ENCODE measurements at regions not wholly inside any gene's neighbourhood (a gene's known extent, or its start where the extent isn't known, plus 50 kb on each side); places are given as distances from the start of the nearest gene placed in this dataset.

DNA sequence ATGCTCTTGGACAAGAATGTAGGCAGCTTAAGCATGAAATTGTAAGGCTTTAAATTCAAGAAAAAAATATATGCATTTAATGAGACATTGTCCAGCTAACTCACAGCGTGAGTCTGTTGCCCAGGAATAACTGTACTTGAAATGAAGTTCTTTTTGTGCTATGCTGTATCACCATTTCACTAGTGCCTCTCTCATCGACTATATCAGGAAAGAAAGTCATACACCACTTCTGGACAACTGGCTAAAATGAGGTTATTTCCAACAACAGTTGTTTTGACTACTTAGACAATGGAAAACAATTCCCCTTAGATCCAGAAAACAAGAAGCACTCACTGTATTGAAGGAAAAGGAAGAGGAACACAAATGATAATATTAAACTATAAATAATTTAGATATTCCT, 251.8 kb downstream of the CRPPA start:
- H3K27ac ChIP-seq (ENCODE audit: low read length), result no peak overlapping the region
- no peaks in the 10 kb centered on the region for H3K36me3 ChIP-seq (ENCODE audit: control insufficient read depth in 2 of 2, extremely low read depth in 1 of 2, insufficient read depth in 1 of 2, low read length in 1 of 2)
- H3K27me3 ChIP-seq (replicated peaks in 1 of 2; ENCODE audit: control insufficient read depth in 2 of 2, extremely low read depth in 1 of 2, insufficient read depth in 2 of 2, low read length in 1 of 2), result peaks cover 0 to 3% of the 10 kb centered on the region in 2 experiments
- POLR2A ChIA-PET, result no interaction called here
- H3K4me3 ChIP-seq (ENCODE audit: control insufficient read depth in 1 of 2, extremely low read depth in 1 of 2, low read length in 1 of 2), result no peak overlapping the region
- peaks cover 0 to 6% (median 0%) of the 10 kb centered on the region in 3 donors for H3K9me3 Mint-ChIP-seq
- H3K4me3 Mint-ChIP-seq, result no peak overlapping the region
- no peak overlapping the region for H3K27ac Mint-ChIP-seq
- H3K4me1 Mint-ChIP-seq, result no peaks in the 10 kb centered on the region
- H3K27me3 Mint-ChIP-seq, result no peaks in the 10 kb centered on the region
- CTCF ChIA-PET, result no interaction called here
- DNase-seq, result no peak
- H3K9me3 ChIP-seq, result no peaks in the 10 kb centered on the region
- no peak for ATAC-seq (replicated peaks in 1 of 4)
- no CpG with 5 or more reads among the region's 2 CpGs for WGBS (ENCODE audit: insufficient coverage)
- no peaks in the 10 kb centered on the region for H3K36me3 Mint-ChIP-seq
- no peaks in the 10 kb centered on the region for H3K4me1 ChIP-seq (ENCODE audit: control insufficient read depth in 1 of 2, extremely low read depth in 1 of 2, insufficient read depth in 2 of 2, low read length in 2 of 2)

GRCh38 chr7:16167526-16167925, 253.8 kb downstream of the CRPPA start:
- no peak for ATAC-seq (replicated peaks in 1 of 4)
- H3K27me3 Mint-ChIP-seq, result no peaks in the 10 kb centered on the region
- no peaks in the 10 kb centered on the region for H3K36me3 Mint-ChIP-seq
- H3K27me3 ChIP-seq (replicated peaks in 1 of 2; ENCODE audit: control insufficient read depth in 2 of 2, extremely low read depth in 1 of 2, insufficient read depth in 2 of 2, low read length in 1 of 2), result peaks cover 0 to 3% of the 10 kb centered on the region in 2 experiments
- no peaks in the 10 kb centered on the region for H3K9me3 ChIP-seq
- no peak overlapping the region for H3K27ac ChIP-seq (ENCODE audit: low read length)
- no peaks in the 10 kb centered on the region for H3K4me1 ChIP-seq (ENCODE audit: control insufficient read depth in 1 of 2, extremely low read depth in 1 of 2, insufficient read depth in 2 of 2, low read length in 2 of 2)
- 75% methylated on average over 2 of the region's 3 CpGs for WGBS (ENCODE audit: insufficient coverage)
- no peak overlapping the region for H3K27ac Mint-ChIP-seq
- H3K9me3 Mint-ChIP-seq, result peaks cover 5 to 14% (median 6%) of the 10 kb centered on the region in 3 donors
- no peaks in the 10 kb centered on the region for H3K36me3 ChIP-seq (ENCODE audit: control insufficient read depth in 2 of 2, extremely low read depth in 1 of 2, insufficient read depth in 1 of 2, low read length in 1 of 2)
- no peaks in the 10 kb centered on the region for H3K4me1 Mint-ChIP-seq
- POLR2A ChIA-PET, result no interaction called here
- no peak for DNase-seq
- no peak overlapping the region for H3K4me3 Mint-ChIP-seq
- CTCF ChIA-PET, result no interaction called here
- H3K4me3 ChIP-seq (ENCODE audit: control insufficient read depth in 1 of 2, extremely low read depth in 1 of 2, low read length in 1 of 2), result no peak overlapping the region

DNA sequence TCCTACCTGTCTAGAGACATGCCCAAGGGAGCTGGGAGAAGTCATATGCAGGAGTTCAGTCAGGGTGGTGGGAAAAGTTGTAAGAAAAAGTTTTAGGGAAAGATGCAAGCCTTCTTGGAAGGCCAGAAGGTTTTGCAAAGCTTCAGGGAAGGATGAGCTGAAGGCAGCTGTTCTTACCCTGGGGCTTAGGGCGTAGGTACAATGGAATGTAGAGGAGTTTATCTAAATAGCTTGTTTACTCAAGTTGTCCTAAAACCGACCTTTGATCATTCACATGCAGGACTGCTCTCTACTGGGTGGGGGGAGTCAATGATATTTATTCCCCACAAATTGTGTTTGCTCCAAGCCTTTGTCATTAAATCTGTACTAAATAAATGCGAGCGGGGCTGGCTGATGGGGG, 277.0 kb downstream of the CRPPA start:
- H3K4me3 ChIP-seq (ENCODE audit: control insufficient read depth in 1 of 2, extremely low read depth in 1 of 2, low read length in 1 of 2), result no peak overlapping the region
- ATAC-seq (replicated peaks in 1 of 4) (no peak), DNase-seq (no peak)
- Mint-ChIP-seq H3K4me3 (no peak overlapping the region), H3K27ac (no peak overlapping the region), H3K27me3 (no peaks in the 10 kb centered on the region), H3K9me3 (peaks cover 14 to 48% (median 36%) of the 10 kb centered on the region in 3 donors), H3K36me3 (no peaks in the 10 kb centered on the region), H3K4me1 (no peaks in the 10 kb centered on the region)
- no peak overlapping the region for H3K27ac ChIP-seq (ENCODE audit: low read length)
- ChIA-PET POLR2A (no interaction called here), CTCF (no interaction called here)
- no peaks in the 10 kb centered on the region for H3K27me3 ChIP-seq (replicated peaks in 1 of 2; ENCODE audit: control insufficient read depth in 2 of 2, extremely low read depth in 1 of 2, insufficient read depth in 2 of 2, low read length in 1 of 2)
- WGBS (ENCODE audit: insufficient coverage), result 79% methylated on average over 3 of the region's 4 CpGs
- no peaks in the 10 kb centered on the region for H3K4me1 ChIP-seq (ENCODE audit: control insufficient read depth in 1 of 2, extremely low read depth in 1 of 2, insufficient read depth in 2 of 2, low read length in 2 of 2)
- no peaks in the 10 kb centered on the region for H3K36me3 ChIP-seq (ENCODE audit: control insufficient read depth in 2 of 2, extremely low read depth in 1 of 2, insufficient read depth in 1 of 2, low read length in 1 of 2)
- H3K9me3 ChIP-seq, result peaks cover 2% of the 10 kb centered on the region

GRCh38 chr7:16137944-16138343, 283.4 kb downstream of the CRPPA start:
- Histone ChIP-seq H3K4me3 (ENCODE audit: control insufficient read depth in 1 of 2, extremely low read depth in 1 of 2, low read length in 1 of 2) (no peak overlapping the region), H3K27ac (ENCODE audit: low read length) (no peak overlapping the region), H3K27me3 (replicated peaks in 1 of 2; ENCODE audit: control insufficient read depth in 2 of 2, extremely low read depth in 1 of 2, insufficient read depth in 2 of 2, low read length in 1 of 2) (no peaks in the 10 kb centered on the region), H3K4me1 (ENCODE audit: control insufficient read depth in 1 of 2, extremely low read depth in 1 of 2, insufficient read depth in 2 of 2, low read length in 2 of 2) (no peaks in the 10 kb centered on the region), H3K36me3 (ENCODE audit: control insufficient read depth in 2 of 2, extremely low read depth in 1 of 2, insufficient read depth in 1 of 2, low read length in 1 of 2) (no peaks in the 10 kb centered on the region), H3K9me3 (no peaks in the 10 kb centered on the region)
- no CpG with 5 or more reads among the region's 2 CpGs for WGBS (ENCODE audit: insufficient coverage)
- H3K36me3 Mint-ChIP-seq, result no peaks in the 10 kb centered on the region
- no peak overlapping the region for H3K4me3 Mint-ChIP-seq
- no peak overlapping the region for H3K27ac Mint-ChIP-seq
- POLR2A ChIA-PET, result interaction anchor here in 1 of 2 donors (0.6 kb wide), 1 partner anchor 92 kb away, joined by 3 read pairs; no protein-coding TSS in a partner anchor
- ATAC-seq (replicated peaks in 1 of 4), result no peak
- H3K27me3 Mint-ChIP-seq, result no peaks in the 10 kb centered on the region
- CTCF ChIA-PET, result no interaction called here
- no peak for DNase-seq
- peaks cover 0 to under 1% (median 0%) of the 10 kb centered on the region in 3 donors for H3K9me3 Mint-ChIP-seq
- H3K4me1 Mint-ChIP-seq, result no peaks in the 10 kb centered on the region

DNA sequence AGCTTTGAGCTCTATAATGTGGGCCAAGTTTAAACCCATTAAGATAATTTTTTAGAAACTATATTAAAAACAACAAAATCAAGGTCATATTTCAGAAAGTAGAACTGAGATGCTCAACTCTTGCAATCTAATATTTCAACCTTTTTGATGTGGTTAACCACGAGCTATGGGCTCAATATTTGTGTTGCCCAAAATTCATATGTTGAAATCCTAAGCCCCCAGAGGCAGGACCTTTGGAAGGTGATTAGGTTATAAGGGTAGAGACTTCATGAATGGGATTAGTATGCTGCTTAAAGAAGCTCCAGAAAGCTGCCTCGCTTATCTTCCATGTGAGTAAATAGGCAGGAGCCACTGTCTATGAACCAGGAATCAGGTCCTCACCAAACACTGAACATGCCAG, 284.4 kb downstream of the CRPPA start:
- ATAC-seq (replicated peaks in 1 of 4), result no peak
- CTCF ChIA-PET, result interaction anchor here in 1 of 2 donors (0.7 kb wide), 1 partner anchor 35 kb away, joined by 3 read pairs; no protein-coding TSS in a partner anchor
- H3K27me3 Mint-ChIP-seq, result no peaks in the 10 kb centered on the region
- no peaks in the 10 kb centered on the region for H3K36me3 Mint-ChIP-seq
- WGBS (ENCODE audit: insufficient coverage), result no CpG with 5 or more reads among the region's 2 CpGs
- Histone ChIP-seq H3K27ac (ENCODE audit: low read length) (no peak overlapping the region), H3K4me1 (ENCODE audit: control insufficient read depth in 1 of 2, extremely low read depth in 1 of 2, insufficient read depth in 2 of 2, low read length in 2 of 2) (no peaks in the 10 kb centered on the region), H3K4me3 (ENCODE audit: control insufficient read depth in 1 of 2, extremely low read depth in 1 of 2, low read length in 1 of 2) (no peak overlapping the region), H3K27me3 (replicated peaks in 1 of 2; ENCODE audit: control insufficient read depth in 2 of 2, extremely low read depth in 1 of 2, insufficient read depth in 2 of 2, low read length in 1 of 2) (no peaks in the 10 kb centered on the region), H3K9me3 (no peaks in the 10 kb centered on the region), H3K36me3 (ENCODE audit: control insufficient read depth in 2 of 2, extremely low read depth in 1 of 2, insufficient read depth in 1 of 2, low read length in 1 of 2) (no peaks in the 10 kb centered on the region)
- no peak overlapping the region for H3K4me3 Mint-ChIP-seq
- H3K27ac Mint-ChIP-seq, result no peak overlapping the region
- no peaks in the 10 kb centered on the region for H3K4me1 Mint-ChIP-seq
- H3K9me3 Mint-ChIP-seq, result no peaks in the 10 kb centered on the region
- DNase-seq, result no peak
- POLR2A ChIA-PET, result no interaction called here

- Histone ChIP-seq H3K9me3 (no peaks in the 10 kb centered on the region), H3K4me3 (ENCODE audit: control insufficient read depth in 1 of 2, extremely low read depth in 1 of 2, low read length in 1 of 2) (no peak overlapping the region), H3K27me3 (replicated peaks in 1 of 2; ENCODE audit: control insufficient read depth in 2 of 2, extremely low read depth in 1 of 2, insufficient read depth in 2 of 2, low read length in 1 of 2) (no peaks in the 10 kb centered on the region), H3K36me3 (ENCODE audit: control insufficient read depth in 2 of 2, extremely low read depth in 1 of 2, insufficient read depth in 1 of 2, low read length in 1 of 2) (no peaks in the 10 kb centered on the region), H3K27ac (ENCODE audit: low read length) (no peak overlapping the region), H3K4me1 (ENCODE audit: control insufficient read depth in 1 of 2, extremely low read depth in 1 of 2, insufficient read depth in 2 of 2, low read length in 2 of 2) (no peaks in the 10 kb centered on the region)
- ChIA-PET POLR2A (no interaction called here), CTCF (no interaction called here)
- H3K27me3 Mint-ChIP-seq, result no peaks in the 10 kb centered on the region
- ATAC-seq (replicated peaks in 1 of 4) (no peak), DNase-seq (no peak)
- no peak overlapping the region for H3K27ac Mint-ChIP-seq
- H3K9me3 Mint-ChIP-seq, result no peaks in the 10 kb centered on the region
- no peaks in the 10 kb centered on the region for H3K4me1 Mint-ChIP-seq
- H3K36me3 Mint-ChIP-seq, result no peaks in the 10 kb centered on the region
- H3K4me3 Mint-ChIP-seq, result no peak overlapping the region
Measured at GRCh38 chr7:16135658-16136057, 285.7 kb downstream of the CRPPA start.
